ENCODE measurements at regions not wholly inside any gene's neighbourhood (a gene's known extent, or its start where the extent isn't known, plus 50 kb on each side); places are given as distances from the start of the nearest gene placed in this dataset.
A peak's percentile ranks its signal among the peaks of the same experiment; 100 is the strongest.
"Not testable (repeated sequence)": the region's sequence is repeated elsewhere in the genome, so short reads cannot be mapped to it uniquely, and the experiment has no call there.

DNA sequence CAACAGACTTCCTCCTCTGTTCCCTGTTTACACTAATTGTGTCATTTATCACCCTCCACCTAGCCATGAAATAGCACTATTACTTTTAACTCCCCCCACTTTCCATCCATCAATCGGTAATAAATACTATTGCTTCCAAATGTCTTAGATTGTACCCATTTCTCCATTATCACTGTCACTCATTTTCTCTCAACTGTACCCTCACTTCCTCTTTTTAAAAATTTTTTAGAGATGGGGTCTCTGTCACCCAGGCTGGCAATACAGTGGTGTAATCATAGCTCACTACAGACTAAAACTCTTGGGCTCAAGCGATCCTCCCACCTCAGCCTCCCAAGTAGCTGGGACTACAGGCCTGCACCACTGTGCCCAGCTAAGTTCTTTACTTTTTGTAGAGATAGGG lies 123.5 kb upstream of the EGR2 start:
- no peak for DNase-seq (ENCODE audit: low spot score in 2 of 2)
- no peak for TF ChIP-seq POLR2AphosphoS5 (IDR thresholded peaks at IDR 0.05)
- TF ChIP-seq, protein P1, sequence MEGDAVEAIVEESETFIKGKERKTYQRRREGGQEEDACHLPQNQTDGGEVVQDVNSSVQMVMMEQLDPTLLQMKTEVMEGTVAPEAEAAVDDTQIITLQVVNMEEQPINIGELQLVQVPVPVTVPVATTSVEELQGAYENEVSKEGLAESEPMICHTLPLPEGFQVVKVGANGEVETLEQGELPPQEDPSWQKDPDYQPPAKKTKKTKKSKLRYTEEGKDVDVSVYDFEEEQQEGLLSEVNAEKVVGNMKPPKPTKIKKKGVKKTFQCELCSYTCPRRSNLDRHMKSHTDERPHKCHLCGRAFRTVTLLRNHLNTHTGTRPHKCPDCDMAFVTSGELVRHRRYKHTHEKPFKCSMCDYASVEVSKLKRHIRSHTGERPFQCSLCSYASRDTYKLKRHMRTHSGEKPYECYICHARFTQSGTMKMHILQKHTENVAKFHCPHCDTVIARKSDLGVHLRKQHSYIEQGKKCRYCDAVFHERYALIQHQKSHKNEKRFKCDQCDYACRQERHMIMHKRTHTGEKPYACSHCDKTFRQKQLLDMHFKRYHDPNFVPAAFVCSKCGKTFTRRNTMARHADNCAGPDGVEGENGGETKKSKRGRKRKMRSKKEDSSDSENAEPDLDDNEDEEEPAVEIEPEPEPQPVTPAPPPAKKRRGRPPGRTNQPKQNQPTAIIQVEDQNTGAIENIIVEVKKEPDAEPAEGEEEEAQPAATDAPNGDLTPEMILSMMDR (IDR thresholded peaks at IDR 0.05): no peak
- no peak for TF ChIP-seq POLR2A (IDR thresholded peaks at IDR 0.05)
- no peaks in the 10 kb centered on the region for H3K9me3 ChIP-seq
- no peaks in the 10 kb centered on the region for H3K36me3 ChIP-seq
- no peaks in the 10 kb centered on the region for H3K27me3 ChIP-seq
- H3K27ac ChIP-seq: no peak overlapping the region
- intact Hi-C loops (cut with DNase I; ENCODE audit: low total_unique reads): no loop called here
- no peak overlapping the region for H3K4me3 ChIP-seq
- peaks cover 0 to 2% of the 10 kb centered on the region in 2 donors for H3K4me1 ChIP-seq

DNA sequence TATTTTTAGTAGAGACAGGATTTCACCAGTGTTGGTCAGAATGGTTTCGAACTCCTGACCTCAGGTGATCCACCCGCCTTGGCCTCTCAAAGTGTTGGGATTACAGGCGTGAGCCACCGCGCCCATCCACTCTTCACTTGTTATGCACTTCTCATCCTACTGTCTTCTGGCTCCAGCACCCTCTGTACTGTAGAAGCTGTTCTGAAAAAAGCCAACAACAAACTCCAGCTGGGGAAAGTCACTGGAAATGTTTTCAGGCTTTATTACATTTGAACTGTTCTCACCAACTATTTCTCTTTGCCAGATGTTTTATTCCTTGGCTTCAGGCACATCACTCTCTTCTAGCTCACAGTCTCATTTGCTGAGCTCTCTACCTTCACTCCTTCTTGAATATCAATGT lies 122.5 kb upstream of the EGR2 start:
- no peak for DNase-seq (ENCODE audit: low spot score in 2 of 2)
- peaks cover 0 to 4% of the 10 kb centered on the region in 2 donors for H3K4me1 ChIP-seq
- H3K9me3 ChIP-seq: no peaks in the 10 kb centered on the region
- no peak overlapping the region for H3K27ac ChIP-seq
- intact Hi-C loops (cut with DNase I; ENCODE audit: low total_unique reads): no loop called here
- no peak for TF ChIP-seq POLR2A (IDR thresholded peaks at IDR 0.05)
- no peak for TF ChIP-seq POLR2AphosphoS5 (IDR thresholded peaks at IDR 0.05)
- TF ChIP-seq, protein P1 (IDR thresholded peaks at IDR 0.05): no peak
- no peaks in the 10 kb centered on the region for H3K27me3 ChIP-seq
- no peak overlapping the region for H3K4me3 ChIP-seq
- H3K36me3 ChIP-seq: no peaks in the 10 kb centered on the region

DNA sequence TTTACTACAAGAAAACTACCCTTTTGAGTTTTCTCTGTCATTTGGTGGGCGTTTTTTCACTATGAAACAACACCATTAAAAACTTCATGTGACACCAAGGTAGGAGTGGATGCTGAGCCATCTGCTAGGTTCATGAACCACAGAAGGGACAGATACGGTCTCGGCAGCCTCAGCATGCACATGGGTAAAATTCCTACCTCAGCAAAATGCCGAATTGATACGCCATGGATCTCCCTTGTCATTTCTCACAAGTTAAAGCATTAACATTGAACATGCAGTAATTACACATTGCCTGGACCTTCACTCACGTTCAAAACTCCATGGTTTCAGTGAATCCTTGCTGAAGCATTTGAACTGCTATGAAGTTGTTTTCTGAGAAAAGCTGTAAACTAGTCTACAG lies 121.5 kb upstream of the EGR2 start:
- no peak overlapping the region for H3K4me3 ChIP-seq
- TF ChIP-seq, protein P1 (IDR thresholded peaks at IDR 0.05): no peak
- TF ChIP-seq POLR2A (IDR thresholded peaks at IDR 0.05) (no peak), POLR2AphosphoS5 (IDR thresholded peaks at IDR 0.05) (no peak)
- no peak for DNase-seq (ENCODE audit: low spot score in 2 of 2)
- H3K27ac ChIP-seq: no peak overlapping the region
- H3K36me3 ChIP-seq: no peaks in the 10 kb centered on the region
- H3K4me1 ChIP-seq: peaks cover 0 to 4% of the 10 kb centered on the region in 2 donors
- intact Hi-C loops (cut with DNase I; ENCODE audit: low total_unique reads): no loop called here
- H3K9me3 ChIP-seq: no peaks in the 10 kb centered on the region
- H3K27me3 ChIP-seq: no peaks in the 10 kb centered on the region

DNA sequence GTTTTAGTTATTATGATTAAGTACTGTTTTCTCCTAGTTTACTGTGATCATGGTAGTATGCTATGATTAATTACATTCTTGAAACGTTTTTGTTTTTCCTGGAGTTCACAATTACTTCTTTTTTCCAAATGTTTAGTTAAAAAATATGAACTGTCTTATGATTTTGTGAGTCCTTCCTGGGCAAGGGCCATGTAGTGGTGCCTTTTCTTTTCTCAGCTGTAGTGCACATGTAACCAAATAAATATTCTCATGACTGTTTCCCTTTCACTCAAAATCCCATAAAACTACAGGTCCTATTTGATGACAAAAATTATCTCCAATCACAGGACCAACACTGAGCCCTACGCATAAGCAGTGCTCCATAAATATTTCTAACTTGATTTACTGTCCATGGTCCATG lies 118.9 kb upstream of the EGR2 start:
- peak overlapping the region; percentile 74 to 85 for H3K27ac ChIP-seq
- H3K9me3 ChIP-seq: no peaks in the 10 kb centered on the region
- intact Hi-C loops (cut with DNase I; ENCODE audit: low total_unique reads): no loop called here

DNA sequence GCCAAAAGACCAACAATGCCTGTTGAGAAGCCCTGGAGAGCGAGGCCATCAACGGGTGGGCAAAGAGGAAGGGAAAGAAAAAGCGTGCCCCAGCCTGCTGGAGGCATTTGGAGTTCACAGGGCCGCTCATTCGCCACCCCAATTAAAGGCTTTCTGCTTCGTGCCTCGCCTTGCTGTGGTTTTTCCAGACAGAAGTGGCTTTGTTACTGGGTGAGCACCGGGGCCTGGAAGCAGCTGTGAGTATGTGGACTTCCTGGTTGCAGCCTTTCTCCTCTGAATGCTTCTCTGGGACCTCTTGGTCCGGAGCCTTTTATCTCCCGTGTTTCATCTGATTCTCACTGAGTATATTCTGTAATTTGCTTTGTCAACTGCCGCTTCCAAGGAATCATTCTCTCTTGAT lies 118.1 kb upstream of the EGR2 start:
- Histone ChIP-seq H3K27me3 (no peaks in the 10 kb centered on the region), H3K36me3 (no peaks in the 10 kb centered on the region), H3K4me1 (peaks cover 0 to 4% of the 10 kb centered on the region in 2 donors), H3K9me3 (no peaks in the 10 kb centered on the region), H3K4me3 (peak overlapping the region in 1 of 3 donors; percentile 5), H3K27ac (peak overlapping the region; percentile 74 to 85)
- peak in 1 of 2 donors; percentile 75 for DNase-seq (ENCODE audit: low spot score in 2 of 2)
- intact Hi-C loops (cut with DNase I; ENCODE audit: low total_unique reads): no loop called here
- TF ChIP-seq, protein P1 (IDR thresholded peaks at IDR 0.05): peak in 1 of 3 donors; percentile 23
- no peak for TF ChIP-seq POLR2AphosphoS5 (IDR thresholded peaks at IDR 0.05)
- no peak for TF ChIP-seq POLR2A (IDR thresholded peaks at IDR 0.05)

More for the DNA sequence above, 118.9 kb upstream of the EGR2 start:
- Histone ChIP-seq H3K4me3 (no peak overlapping the region), H3K4me1 (peaks cover 0 to 4% of the 10 kb centered on the region in 2 donors), H3K36me3 (no peaks in the 10 kb centered on the region), H3K27me3 (no peaks in the 10 kb centered on the region)
- TF ChIP-seq, protein P1 (IDR thresholded peaks at IDR 0.05): no peak
- TF ChIP-seq POLR2AphosphoS5 (IDR thresholded peaks at IDR 0.05) (no peak), POLR2A (IDR thresholded peaks at IDR 0.05) (no peak)
- DNase-seq (ENCODE audit: low spot score in 2 of 2): no peak

DNA sequence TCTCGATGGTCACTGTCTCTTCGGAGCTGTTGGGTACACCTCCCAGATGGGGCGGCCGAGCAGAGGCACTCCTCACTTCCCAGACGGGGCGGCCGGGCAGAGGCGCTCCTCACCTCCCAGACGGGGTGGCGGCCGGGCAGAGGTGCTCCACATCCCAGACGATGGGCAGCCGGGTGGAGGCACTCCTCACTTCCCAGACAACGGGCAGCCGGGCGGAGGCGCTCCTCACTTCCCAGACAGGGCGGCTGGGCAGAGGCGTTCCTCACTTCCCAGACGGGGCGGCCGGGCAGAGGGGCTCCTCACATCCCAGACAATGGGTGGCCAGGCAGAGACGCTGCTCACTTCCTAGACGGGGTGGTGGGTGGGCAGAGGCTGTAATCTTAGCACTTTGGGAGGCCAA lies 112.6 kb upstream of the EGR2 start:
- H3K27ac ChIP-seq; H3K4me3 ChIP-seq; H3K4me1 ChIP-seq; H3K9me3 ChIP-seq; intact Hi-C loops (cut with DNase I; ENCODE audit: low total_unique reads); H3K36me3 ChIP-seq; H3K27me3 ChIP-seq; DNase-seq (ENCODE audit: low spot score in 2 of 2): not testable (repeated sequence)
